ENCODE measurements at regions not wholly inside any gene's neighbourhood (a gene's known extent, or its start where the extent isn't known, plus 50 kb on each side); places are given as distances from the start of the nearest gene placed in this dataset.

DNA sequence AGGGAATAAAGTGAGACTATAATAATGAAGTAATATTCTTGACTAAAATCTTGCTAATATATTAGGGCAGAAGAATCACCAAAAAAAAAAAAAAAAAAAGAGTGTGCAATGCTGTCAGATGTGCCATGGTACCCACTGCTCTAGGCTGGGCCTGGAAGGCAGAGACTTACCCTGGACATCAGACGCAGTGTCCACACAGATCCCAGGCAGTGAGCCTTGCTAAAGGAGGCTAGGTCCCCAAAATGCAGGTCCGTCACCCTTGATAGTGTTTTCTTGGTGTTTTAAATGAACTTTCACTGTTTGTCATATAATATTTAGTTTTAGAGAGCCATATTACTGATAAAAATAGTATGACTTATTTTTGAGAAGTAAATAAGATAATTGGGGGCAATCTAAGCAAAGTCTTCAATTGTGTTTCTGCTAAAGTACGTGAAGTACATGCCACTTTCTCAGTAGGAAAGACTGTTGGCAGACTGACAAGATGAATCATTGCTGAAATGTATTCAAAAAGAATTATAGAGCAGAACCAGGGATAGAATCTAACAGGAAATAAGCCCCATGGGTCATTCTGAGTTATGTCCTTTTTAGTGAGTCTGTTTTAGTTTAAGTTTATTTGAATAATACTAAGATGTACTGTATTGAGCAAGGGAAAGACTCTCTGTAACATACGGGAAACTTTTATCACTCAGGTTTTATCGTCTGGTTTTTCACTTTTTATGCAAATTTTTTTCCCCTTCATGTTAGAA lies 74.6 kb upstream of the PDC start:
- TF ChIP-seq EZH2phosphoT487 (IDR thresholded peaks at IDR 0.05; ENCODE audit: borderline replicate concordance, low read length) (no peak), EZH2 (IDR thresholded peaks at IDR 0.05; ENCODE audit: low read length, unreplicated experiment) (no peak)
- TF ChIP-seq, protein P1, sequence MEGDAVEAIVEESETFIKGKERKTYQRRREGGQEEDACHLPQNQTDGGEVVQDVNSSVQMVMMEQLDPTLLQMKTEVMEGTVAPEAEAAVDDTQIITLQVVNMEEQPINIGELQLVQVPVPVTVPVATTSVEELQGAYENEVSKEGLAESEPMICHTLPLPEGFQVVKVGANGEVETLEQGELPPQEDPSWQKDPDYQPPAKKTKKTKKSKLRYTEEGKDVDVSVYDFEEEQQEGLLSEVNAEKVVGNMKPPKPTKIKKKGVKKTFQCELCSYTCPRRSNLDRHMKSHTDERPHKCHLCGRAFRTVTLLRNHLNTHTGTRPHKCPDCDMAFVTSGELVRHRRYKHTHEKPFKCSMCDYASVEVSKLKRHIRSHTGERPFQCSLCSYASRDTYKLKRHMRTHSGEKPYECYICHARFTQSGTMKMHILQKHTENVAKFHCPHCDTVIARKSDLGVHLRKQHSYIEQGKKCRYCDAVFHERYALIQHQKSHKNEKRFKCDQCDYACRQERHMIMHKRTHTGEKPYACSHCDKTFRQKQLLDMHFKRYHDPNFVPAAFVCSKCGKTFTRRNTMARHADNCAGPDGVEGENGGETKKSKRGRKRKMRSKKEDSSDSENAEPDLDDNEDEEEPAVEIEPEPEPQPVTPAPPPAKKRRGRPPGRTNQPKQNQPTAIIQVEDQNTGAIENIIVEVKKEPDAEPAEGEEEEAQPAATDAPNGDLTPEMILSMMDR (conservative IDR thresholded peaks at IDR 0.05; ENCODE audit: low read depth, low read length) = no peak
- Histone ChIP-seq H3K9me3 (ENCODE audit: low read length) (no peaks in the 10 kb centered on the region), H3K4me1 (ENCODE audit: insufficient read depth, low read length) (peaks cover 28% of the 10 kb centered on the region), H3K27me3 (ENCODE audit: low read length) (no peaks in the 10 kb centered on the region), H2AFZ (ENCODE audit: low read length) (no peak overlapping the region), H3K9ac (ENCODE audit: low read length) (peak overlapping the region; percentile 36; the same call in 1 of the 2 replicates), H3K27ac (ENCODE audit: low read length) (peak overlapping the region; percentile 83), H3K36me3 (ENCODE audit: low read depth, low read length) (no peaks in the 10 kb centered on the region), H3K4me2 (ENCODE audit: low read length) (peak overlapping the region; percentile 42), H3K79me2 (ENCODE audit: low read length) (no peaks in the 10 kb centered on the region), H3K9me2 (replicated peaks; ENCODE audit: low read length) (no peaks in the 10 kb centered on the region), H3K4me3 (ENCODE audit: low read length) (no peak overlapping the region), H3F3A (ENCODE audit: low read length, unreplicated experiment) (no peaks in the 10 kb centered on the region), H4K20me1 (ENCODE audit: low read length) (no peaks in the 10 kb centered on the region)
- peak; percentile 92 for DNase-seq
- CTCF ChIA-PET = no interaction called here
- intact Hi-C loops (cut with micrococcal nuclease) = loop anchor here (2.0 kb wide), 1 partner anchor 49 kb away; no protein-coding TSS in a partner anchor
- BruUV-seq (replicated peaks) = no TSS peak
- peak; percentile 91 for ATAC-seq
- POLR2A ChIA-PET (ENCODE audit: unreplicated experiment) = no interaction called here

DNA sequence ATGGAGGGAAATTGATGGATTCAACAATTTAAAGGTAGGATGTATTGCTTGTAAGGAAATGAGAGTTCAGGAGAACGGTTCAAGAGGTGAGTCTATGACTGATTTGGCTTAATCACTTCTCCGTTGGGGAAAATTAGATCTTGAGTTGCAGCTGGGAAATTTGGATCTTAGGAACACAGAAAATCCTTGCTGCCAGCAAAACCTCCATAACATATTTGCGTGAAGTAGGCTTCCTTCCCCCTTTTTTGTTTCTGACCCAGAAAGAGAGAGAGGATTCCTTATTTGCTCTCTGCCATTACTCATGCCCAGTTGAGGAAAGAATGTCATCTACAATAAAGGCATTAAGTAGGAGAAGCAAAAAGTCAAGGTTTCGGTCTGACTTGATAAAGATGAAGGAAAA lies 73.5 kb upstream of the PDC start:
- Histone ChIP-seq H3K27me3 (ENCODE audit: low read length) (no peaks in the 10 kb centered on the region), H2AFZ (ENCODE audit: low read length) (no peak overlapping the region), H3K9ac (ENCODE audit: low read length) (no peak overlapping the region), H4K20me1 (ENCODE audit: low read length) (no peaks in the 10 kb centered on the region), H3K4me2 (ENCODE audit: low read length) (no peak overlapping the region), H3K79me2 (ENCODE audit: low read length) (no peaks in the 10 kb centered on the region), H3K9me2 (replicated peaks; ENCODE audit: low read length) (no peaks in the 10 kb centered on the region), H3K9me3 (ENCODE audit: low read length) (no peaks in the 10 kb centered on the region), H3K4me1 (ENCODE audit: insufficient read depth, low read length) (peaks cover 28% of the 10 kb centered on the region), H3K4me3 (ENCODE audit: low read length) (no peak overlapping the region), H3K36me3 (ENCODE audit: low read depth, low read length) (no peaks in the 10 kb centered on the region), H3F3A (ENCODE audit: low read length, unreplicated experiment) (no peaks in the 10 kb centered on the region), H3K27ac (ENCODE audit: low read length) (no peak overlapping the region)
- ChIA-PET CTCF (no interaction called here), POLR2A (ENCODE audit: unreplicated experiment) (no interaction called here)
- no peak for ATAC-seq
- no peak for DNase-seq
- intact Hi-C loops (cut with micrococcal nuclease) = loop anchor here (2.0 kb wide), 1 partner anchor 48 kb away; no protein-coding TSS in a partner anchor
- TF ChIP-seq, protein P1 (conservative IDR thresholded peaks at IDR 0.05; ENCODE audit: low read depth, low read length) = no peak
- TF ChIP-seq EZH2phosphoT487 (IDR thresholded peaks at IDR 0.05; ENCODE audit: borderline replicate concordance, low read length) (no peak), EZH2 (IDR thresholded peaks at IDR 0.05; ENCODE audit: low read length, unreplicated experiment) (no peak)
- BruUV-seq (replicated peaks) = no TSS peak

DNA sequence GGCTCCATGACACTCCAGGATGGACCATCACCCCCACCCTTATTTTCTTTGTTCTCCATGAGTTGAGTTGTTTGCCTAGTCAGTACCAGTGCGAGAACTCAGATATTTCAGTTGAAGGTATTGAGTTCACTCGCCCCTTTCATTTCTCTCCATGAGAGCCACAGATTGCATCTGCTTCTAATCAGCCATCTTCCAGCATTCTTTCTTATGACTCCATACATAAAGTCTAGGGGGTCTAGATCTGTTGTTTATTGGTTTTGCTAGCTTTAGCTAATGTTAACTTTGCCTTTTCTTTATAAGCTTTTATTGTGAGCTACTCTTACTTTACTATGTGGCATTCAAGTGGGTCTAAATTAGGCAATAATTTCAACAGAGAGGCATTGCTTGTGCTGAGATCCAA lies 71.6 kb upstream of the PDC start:
- Histone ChIP-seq H4K20me1 (ENCODE audit: low read length) (no peaks in the 10 kb centered on the region), H3K27me3 (ENCODE audit: low read length) (no peaks in the 10 kb centered on the region), H3K9ac (ENCODE audit: low read length) (no peak overlapping the region), H3F3A (ENCODE audit: low read length, unreplicated experiment) (no peaks in the 10 kb centered on the region), H3K4me2 (ENCODE audit: low read length) (no peak overlapping the region), H2AFZ (ENCODE audit: low read length) (no peak overlapping the region), H3K79me2 (ENCODE audit: low read length) (no peaks in the 10 kb centered on the region), H3K4me1 (ENCODE audit: insufficient read depth, low read length) (peaks cover 22% of the 10 kb centered on the region), H3K36me3 (ENCODE audit: low read depth, low read length) (no peaks in the 10 kb centered on the region), H3K9me2 (replicated peaks; ENCODE audit: low read length) (no peaks in the 10 kb centered on the region), H3K4me3 (ENCODE audit: low read length) (no peak overlapping the region), H3K27ac (ENCODE audit: low read length) (no peak overlapping the region), H3K9me3 (ENCODE audit: low read length) (no peaks in the 10 kb centered on the region)
- no peak for DNase-seq
- no peak for TF ChIP-seq EZH2 (IDR thresholded peaks at IDR 0.05; ENCODE audit: low read length, unreplicated experiment)
- TF ChIP-seq, protein P1 (conservative IDR thresholded peaks at IDR 0.05; ENCODE audit: low read depth, low read length) = no peak
- no peak for TF ChIP-seq EZH2phosphoT487 (IDR thresholded peaks at IDR 0.05; ENCODE audit: borderline replicate concordance, low read length)
- POLR2A ChIA-PET (ENCODE audit: unreplicated experiment) = no interaction called here
- BruUV-seq (replicated peaks) = no TSS peak
- CTCF ChIA-PET = no interaction called here
- ATAC-seq = no peak
- intact Hi-C loops (cut with micrococcal nuclease) = no loop called here

All from PC-3 (cell line).